ENCODE measurements at regions not wholly inside any gene's neighbourhood (a gene's known extent, or its start where the extent isn't known, plus 50 kb on each side); places are given as distances from the start of the nearest gene placed in this dataset.
"Not testable (repeated sequence)": the region's sequence is repeated elsewhere in the genome, so short reads cannot be mapped to it uniquely, and the experiment has no call there.

DNA sequence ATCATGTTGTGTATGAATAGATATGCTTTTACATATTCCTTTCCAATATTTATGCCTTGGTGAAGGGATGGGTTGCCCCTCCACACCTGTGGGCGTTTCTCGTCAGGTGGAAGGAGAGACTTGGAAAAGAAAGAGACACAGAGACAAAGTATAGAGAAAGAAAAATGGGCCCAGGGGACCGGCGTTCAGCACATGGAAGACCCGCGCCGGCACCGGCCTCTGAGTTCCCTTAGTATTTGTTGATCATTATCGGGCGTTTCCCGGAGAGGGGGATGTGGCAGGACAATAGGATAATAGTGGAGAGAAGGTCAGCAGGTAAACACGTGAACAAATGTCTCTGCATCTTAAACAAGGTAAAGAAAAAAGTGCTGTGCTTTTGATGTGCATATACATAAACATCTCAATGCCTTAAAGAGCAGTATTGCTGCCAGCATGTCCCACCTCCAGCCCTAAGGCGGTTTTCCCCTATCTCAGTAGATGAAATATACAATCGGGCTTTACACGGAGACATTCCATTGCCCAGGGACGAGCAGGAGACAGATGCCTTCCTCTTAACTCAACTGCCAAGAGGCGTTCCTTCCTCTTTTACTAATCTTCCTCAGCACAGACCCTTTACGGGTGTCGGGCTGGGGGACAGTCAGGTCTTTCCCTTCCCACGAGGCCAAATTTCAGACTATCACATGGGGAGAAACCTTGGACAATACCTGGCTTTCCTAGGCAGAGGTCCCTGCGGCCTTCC lies 188.5 kb upstream of the F9 start:
- TF ChIP-seq, protein P1, sequence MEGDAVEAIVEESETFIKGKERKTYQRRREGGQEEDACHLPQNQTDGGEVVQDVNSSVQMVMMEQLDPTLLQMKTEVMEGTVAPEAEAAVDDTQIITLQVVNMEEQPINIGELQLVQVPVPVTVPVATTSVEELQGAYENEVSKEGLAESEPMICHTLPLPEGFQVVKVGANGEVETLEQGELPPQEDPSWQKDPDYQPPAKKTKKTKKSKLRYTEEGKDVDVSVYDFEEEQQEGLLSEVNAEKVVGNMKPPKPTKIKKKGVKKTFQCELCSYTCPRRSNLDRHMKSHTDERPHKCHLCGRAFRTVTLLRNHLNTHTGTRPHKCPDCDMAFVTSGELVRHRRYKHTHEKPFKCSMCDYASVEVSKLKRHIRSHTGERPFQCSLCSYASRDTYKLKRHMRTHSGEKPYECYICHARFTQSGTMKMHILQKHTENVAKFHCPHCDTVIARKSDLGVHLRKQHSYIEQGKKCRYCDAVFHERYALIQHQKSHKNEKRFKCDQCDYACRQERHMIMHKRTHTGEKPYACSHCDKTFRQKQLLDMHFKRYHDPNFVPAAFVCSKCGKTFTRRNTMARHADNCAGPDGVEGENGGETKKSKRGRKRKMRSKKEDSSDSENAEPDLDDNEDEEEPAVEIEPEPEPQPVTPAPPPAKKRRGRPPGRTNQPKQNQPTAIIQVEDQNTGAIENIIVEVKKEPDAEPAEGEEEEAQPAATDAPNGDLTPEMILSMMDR (IDR thresholded peaks at IDR 0.05) = not testable (repeated sequence)
- TF ChIP-seq POLR2A (IDR thresholded peaks at IDR 0.05) = not testable (repeated sequence)

Data from Peyer's patch (tissue), 4 donors.